IPS-20b (cell line): ENCODE measurements at regions not wholly inside any gene's neighbourhood (a gene's known extent, or its start where the extent isn't known, plus 50 kb on each side); places are given as distances from the start of the nearest gene placed in this dataset.

Source experiments
- H3K27ac ChIP-seq: one replicate; pipeline ENCODE4 v1.5.1; 2013; ENCODE audit warnings: low read length
- H3K27me3 ChIP-seq: 2 replicates; pipeline ENCODE4 v1.6.1; 2013; ENCODE audit warnings: mild to moderate bottlenecking, low read length, inconsistent platforms; ENCODE audit not compliant: insufficient read depth
- H3K36me3 ChIP-seq: 2 replicates; pipeline ENCODE4 v1.6.1; 2013; ENCODE audit warnings: low read depth, mild to moderate bottlenecking, inconsistent platforms, low read length, moderate library complexity; ENCODE audit not compliant: insufficient read depth
- H3K4me1 ChIP-seq: 2 replicates; pipeline ENCODE4 v1.6.1; 2013; ENCODE audit warnings: mild to moderate bottlenecking, control low read depth, inconsistent platforms, low read length, moderate library complexity; ENCODE audit not compliant: insufficient read depth
- H3K4me3 ChIP-seq: 2 replicates; pipeline ENCODE4 v1.5.1; 2013; ENCODE audit warnings: mild to moderate bottlenecking, low read length, inconsistent platforms
- H3K9ac ChIP-seq: 2 replicates; pipeline ENCODE4 v1.6.1; 2013; ENCODE audit warnings: low read depth, mild to moderate bottlenecking, inconsistent platforms, low read length, moderate library complexity
- H3K9me3 ChIP-seq: 2 replicates; pipeline ENCODE4 v1.6.1; 2013; ENCODE audit warnings: mild to moderate bottlenecking, low read depth, low read length, inconsistent platforms; ENCODE audit not compliant: insufficient read depth

DNA sequence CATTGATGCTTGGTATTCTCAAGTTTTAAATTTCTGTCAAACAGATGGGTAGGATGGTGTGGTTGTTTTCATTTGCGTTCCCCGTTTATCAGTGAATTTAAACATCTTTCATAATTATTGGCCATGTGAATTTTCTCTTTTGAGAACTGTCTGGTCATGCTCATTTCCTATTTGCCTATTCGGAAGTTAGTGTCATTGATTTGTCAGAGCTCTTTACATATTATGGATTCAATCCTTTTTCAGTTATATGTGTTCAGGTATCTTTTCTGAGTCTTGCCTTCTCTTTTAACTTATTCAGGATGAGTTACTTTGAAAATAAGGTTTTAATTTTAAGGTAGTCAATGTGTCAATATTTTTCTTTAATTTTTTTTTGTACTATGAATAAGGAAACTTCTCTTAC, 315.7 kb downstream of the MN1 start:
- Histone ChIP-seq H3K27ac (no peak overlapping the region), H3K27me3 (no peaks in the 10 kb centered on the region), H3K9ac (no peak overlapping the region), H3K4me1 (peaks cover 5% of the 10 kb centered on the region; the same call in 1 of the 2 replicates), H3K36me3 (no peaks in the 10 kb centered on the region), H3K9me3 (0 out of 2 replicates have a peak, but pooled peaks cover 3% of the 10 kb centered on the region), H3K4me3 (no peak overlapping the region)

- Histone ChIP-seq H3K27me3 (no peaks in the 10 kb centered on the region), H3K9ac (no peak overlapping the region), H3K36me3 (no peaks in the 10 kb centered on the region), H3K4me1 (no peaks in the 10 kb centered on the region), H3K4me3 (no peak overlapping the region), H3K9me3 (0 out of 2 replicates have a peak, but pooled peaks cover 3% of the 10 kb centered on the region), H3K27ac (no peak overlapping the region)
These were observed 313.7 kb downstream of the MN1 start for GRCh38 chr22:27487600-27488452.

DNA sequence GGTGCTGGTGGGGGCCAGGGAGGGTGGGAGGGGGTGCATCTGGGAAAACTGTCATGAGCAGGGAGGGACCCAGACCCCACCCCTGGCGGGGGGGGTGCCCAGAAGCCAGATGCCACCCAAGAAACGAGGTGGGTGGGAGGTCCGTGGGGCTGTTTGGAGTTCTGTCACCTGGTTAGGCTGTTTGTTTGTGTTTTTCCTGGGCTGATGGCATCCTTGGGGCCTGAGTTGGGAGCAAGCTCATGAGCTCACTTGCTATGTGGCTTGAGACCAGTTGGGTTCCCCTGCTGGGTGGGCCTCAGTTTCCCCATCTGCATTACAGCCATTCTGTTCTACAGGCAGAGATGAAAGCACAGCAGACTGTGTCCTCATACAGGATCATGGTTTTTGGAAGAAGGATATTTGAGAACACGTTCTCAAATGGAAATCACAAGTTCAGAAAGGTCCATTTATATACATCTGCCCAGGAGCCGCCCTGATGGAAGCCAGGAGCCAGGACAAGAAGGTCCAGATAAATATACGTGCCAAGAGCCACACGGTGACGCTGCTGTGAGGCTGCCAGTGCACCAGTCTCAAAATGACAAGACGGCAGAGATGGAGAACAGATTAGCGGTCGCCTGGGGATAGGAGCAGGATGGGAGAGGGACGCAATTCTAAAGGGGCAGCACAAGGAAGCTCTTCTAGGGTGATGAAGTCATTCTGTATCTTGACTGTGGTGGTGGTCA, 312.9 kb downstream of the MN1 start:
- no peak overlapping the region for H3K27ac ChIP-seq
- no peak overlapping the region for H3K4me3 ChIP-seq
- H3K9me3 ChIP-seq: 0 out of 2 replicates have a peak, but pooled peaks cover 3% of the 10 kb centered on the region
- no peaks in the 10 kb centered on the region for H3K36me3 ChIP-seq
- H3K9ac ChIP-seq: no peak overlapping the region
- H3K27me3 ChIP-seq: no peaks in the 10 kb centered on the region
- H3K4me1 ChIP-seq: no peaks in the 10 kb centered on the region

GRCh38 chr22:27489178-27489675, 312.3 kb downstream of the MN1 start:
- Histone ChIP-seq H3K9ac (no peak overlapping the region), H3K4me3 (no peak overlapping the region), H3K9me3 (0 out of 2 replicates have a peak, but pooled peaks cover 3% of the 10 kb centered on the region), H3K4me1 (no peaks in the 10 kb centered on the region; the same call in 1 of the 2 replicates), H3K36me3 (no peaks in the 10 kb centered on the region), H3K27me3 (no peaks in the 10 kb centered on the region), H3K27ac (no peak overlapping the region)

DNA sequence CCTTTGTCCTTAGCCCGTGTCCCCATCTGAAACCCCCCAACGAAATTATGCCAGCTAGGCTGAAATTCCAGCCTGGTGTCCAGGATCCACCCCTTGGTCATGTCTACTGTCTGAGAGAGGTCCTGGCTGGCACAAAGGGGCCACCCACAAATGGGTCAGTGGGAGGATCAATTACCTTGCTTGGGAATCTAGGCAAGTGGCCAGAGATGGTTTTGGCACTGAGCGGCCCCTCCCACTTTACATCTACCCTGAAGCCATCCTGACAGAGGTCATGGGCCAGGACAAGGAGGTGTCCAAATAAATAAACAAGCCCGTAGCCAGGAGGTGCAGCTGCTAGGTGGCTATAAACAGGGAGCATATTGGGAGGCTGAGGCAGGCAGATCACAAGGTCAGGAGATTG, 311.5 kb downstream of the MN1 start:
- Histone ChIP-seq H3K36me3 (no peaks in the 10 kb centered on the region), H3K4me3 (no peak overlapping the region), H3K9ac (no peak overlapping the region), H3K9me3 (0 out of 2 replicates have a peak, but pooled peaks cover 3% of the 10 kb centered on the region), H3K27me3 (0 out of 2 replicates have a peak, but pooled peaks cover 4% of the 10 kb centered on the region), H3K4me1 (peaks cover 7% of the 10 kb centered on the region; the same call in 1 of the 2 replicates), H3K27ac (no peak overlapping the region)

DNA sequence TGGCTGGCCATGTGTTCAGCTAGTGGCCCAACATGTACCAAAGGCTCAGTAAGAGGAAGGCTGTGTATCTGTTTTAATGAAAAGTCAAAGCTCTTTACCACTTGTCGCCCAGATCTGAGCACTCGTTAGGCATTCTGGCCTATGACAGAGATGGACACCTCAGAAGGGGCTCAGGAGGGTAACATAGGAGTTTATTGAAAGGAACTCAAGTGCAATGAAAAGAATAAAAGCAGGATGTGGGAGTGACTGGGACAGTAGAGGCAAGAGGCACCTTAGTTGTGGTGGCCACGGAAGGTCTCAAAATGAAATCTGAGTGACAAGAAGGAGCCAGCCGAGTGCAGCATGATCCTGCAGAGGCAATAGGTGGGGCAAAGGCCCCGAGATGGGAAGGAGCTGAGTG, 309.7 kb downstream of the MN1 start:
- 0 out of 2 replicates have a peak, but pooled peaks cover 4% of the 10 kb centered on the region for H3K27me3 ChIP-seq
- H3K4me1 ChIP-seq: peaks cover 7% of the 10 kb centered on the region; the same call in 1 of the 2 replicates
- no peak overlapping the region for H3K9ac ChIP-seq
- H3K27ac ChIP-seq: no peak overlapping the region
- no peaks in the 10 kb centered on the region for H3K36me3 ChIP-seq
- no peaks in the 10 kb centered on the region for H3K9me3 ChIP-seq
- no peak overlapping the region for H3K4me3 ChIP-seq

GRCh38 chr22:27492566-27493201, 308.9 kb downstream of the MN1 start:
- Histone ChIP-seq H3K4me3 (no peak overlapping the region), H3K4me1 (peaks cover 7% of the 10 kb centered on the region; the same call in 1 of the 2 replicates), H3K9me3 (no peaks in the 10 kb centered on the region), H3K27me3 (0 out of 2 replicates have a peak, but pooled peaks cover 4% of the 10 kb centered on the region), H3K36me3 (no peaks in the 10 kb centered on the region), H3K9ac (no peak overlapping the region), H3K27ac (no peak overlapping the region)

GRCh38 chr22:27493796-27494195, 307.8 kb downstream of the MN1 start:
- Histone ChIP-seq H3K4me1 (peaks cover 7% of the 10 kb centered on the region; the same call in 1 of the 2 replicates), H3K9me3 (no peaks in the 10 kb centered on the region), H3K36me3 (no peaks in the 10 kb centered on the region), H3K27me3 (0 out of 2 replicates have a peak, but pooled peaks cover 4% of the 10 kb centered on the region), H3K9ac (no peak overlapping the region), H3K27ac (no peak overlapping the region), H3K4me3 (no peak overlapping the region)

DNA sequence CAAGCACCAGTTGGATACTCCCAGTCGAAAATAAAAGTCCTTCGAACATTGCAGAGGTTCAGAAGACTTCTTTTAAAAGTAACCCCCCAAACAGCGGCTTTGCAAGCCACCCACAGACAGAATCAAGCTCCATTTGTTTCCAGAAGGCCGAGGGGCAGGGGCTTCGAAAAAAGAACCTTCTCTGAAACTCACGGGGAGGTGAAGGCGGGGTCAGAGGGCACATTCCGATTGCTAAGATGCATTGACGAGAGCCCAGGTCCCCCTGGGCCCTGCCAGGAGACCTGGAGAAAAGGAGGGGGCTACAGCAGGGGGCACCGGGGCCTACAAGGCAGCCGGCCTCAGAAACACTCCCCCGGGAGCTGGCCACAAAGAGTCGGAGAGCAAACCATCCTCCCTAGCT, 306.8 kb downstream of the MN1 start:
- no peak overlapping the region for H3K27ac ChIP-seq
- H3K27me3 ChIP-seq: 0 out of 2 replicates have a peak, but pooled peaks cover 4% of the 10 kb centered on the region
- H3K9me3 ChIP-seq: no peaks in the 10 kb centered on the region
- peaks cover 7% of the 10 kb centered on the region; the same call in 1 of the 2 replicates for H3K4me1 ChIP-seq
- H3K9ac ChIP-seq: no peak overlapping the region
- no peaks in the 10 kb centered on the region for H3K36me3 ChIP-seq
- H3K4me3 ChIP-seq: no peak overlapping the region

GRCh38 chr22:27495325-27495724, 306.2 kb downstream of the MN1 start:
- H3K27ac ChIP-seq: no peak overlapping the region
- H3K9me3 ChIP-seq: no peaks in the 10 kb centered on the region
- no peaks in the 10 kb centered on the region for H3K36me3 ChIP-seq
- 0 out of 2 replicates have a peak, but pooled peaks cover 4% of the 10 kb centered on the region for H3K27me3 ChIP-seq
- H3K9ac ChIP-seq: no peak overlapping the region
- peaks cover 7% of the 10 kb centered on the region; the same call in 1 of the 2 replicates for H3K4me1 ChIP-seq
- H3K4me3 ChIP-seq: no peak overlapping the region

DNA sequence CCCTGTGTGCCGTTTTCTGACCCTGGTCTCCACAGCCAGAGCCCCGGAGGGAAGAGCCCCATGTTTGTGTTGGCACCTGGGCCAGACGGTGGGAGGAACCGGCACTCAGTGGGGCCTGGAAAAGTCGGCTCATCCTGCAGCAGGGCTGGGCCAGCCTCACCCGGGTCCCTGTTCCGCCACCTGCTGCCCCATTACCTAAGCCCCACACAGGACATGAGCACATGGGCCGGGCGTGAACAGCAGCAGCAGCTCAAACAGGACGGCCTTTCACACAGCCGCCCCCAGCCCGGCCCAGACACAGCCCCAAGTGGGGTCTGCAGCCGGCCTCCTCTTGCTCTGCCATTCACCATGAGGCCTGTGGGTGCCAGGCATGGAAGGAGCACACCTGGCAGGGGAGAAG, 302.4 kb downstream of the MN1 start:
- Histone ChIP-seq H3K9ac (no peak overlapping the region), H3K4me3 (no peak overlapping the region), H3K27me3 (peaks cover 18% of the 10 kb centered on the region), H3K36me3 (no peaks in the 10 kb centered on the region), H3K4me1 (peaks cover 7% of the 10 kb centered on the region; the same call in 1 of the 2 replicates), H3K27ac (no peak overlapping the region), H3K9me3 (no peaks in the 10 kb centered on the region)
